C1 segment of cervical spinal cord (tissue), 14 donors: ENCODE measurements at regions not wholly inside any gene's neighbourhood (a gene's known extent, or its start where the extent isn't known, plus 50 kb on each side); places are given as distances from the start of the nearest gene placed in this dataset.
"Not testable (repeated sequence)": the region's sequence is repeated elsewhere in the genome, so short reads cannot be mapped to it uniquely, and the experiment has no call there.

Experiments
- DNase-seq, 14 donors: peaks; one replicate each; lab custom pipeline; 2025; lab: John Stamatoyannopoulos, UW

DNA sequence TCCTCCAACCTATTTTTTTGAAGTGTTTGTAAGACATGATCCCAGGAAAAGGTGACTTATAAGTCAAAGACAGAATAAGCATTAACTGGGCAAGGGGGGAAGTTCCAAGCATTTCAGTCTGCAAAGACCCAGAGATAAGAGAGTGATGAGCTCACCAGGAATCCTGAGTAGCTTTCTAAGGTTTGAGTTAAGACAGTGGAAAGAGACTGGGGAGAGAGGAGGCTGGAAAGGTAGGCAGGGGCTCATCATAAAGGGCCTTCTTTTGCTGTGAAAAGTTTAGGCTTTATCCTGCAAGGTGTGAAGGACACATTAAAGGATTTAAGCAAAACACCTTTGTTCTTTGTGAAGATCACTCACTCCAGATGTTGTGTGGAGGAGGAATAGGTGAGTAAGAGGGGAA lies 438.8 kb downstream of the CHL1 start:
- DNase-seq = no peak

DNA sequence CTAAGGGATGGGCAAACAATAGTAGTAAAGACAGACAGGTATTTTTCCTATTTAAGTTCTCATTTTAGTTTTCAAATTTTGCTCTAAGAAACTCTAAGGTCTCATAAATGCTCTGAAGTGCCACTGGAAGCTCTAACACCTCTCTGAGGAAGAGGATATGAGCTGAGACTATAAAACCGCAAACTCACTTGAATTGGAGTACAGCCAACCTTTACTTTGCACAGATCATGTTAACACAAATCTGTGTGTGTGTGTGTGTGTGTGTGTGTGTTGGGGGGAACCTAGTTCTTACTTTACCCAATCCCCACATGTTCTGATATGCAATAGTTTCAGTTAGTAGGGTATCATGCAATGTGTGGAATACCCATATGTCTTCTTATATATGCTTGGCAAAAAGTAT lies 446.8 kb downstream of the CHL1 start:
- no peak for DNase-seq

DNA sequence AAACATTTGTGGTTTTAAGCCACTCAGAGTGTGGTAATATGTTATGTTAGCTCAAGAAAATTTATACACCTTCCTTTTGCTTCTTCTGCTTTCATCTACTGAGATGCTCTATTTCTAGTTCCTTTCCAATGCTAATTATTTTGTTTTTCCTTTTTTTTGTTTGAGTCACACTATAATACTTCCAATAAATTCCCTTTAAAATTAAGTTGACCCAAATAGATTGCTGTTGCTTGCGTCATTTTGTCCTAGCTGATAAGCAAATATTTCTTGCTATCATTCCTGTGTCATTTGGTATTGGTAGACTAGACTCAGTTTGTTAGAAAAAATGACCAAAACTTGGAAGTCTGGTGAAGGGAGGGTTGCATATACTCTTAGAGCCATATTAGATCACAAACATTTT lies 437.0 kb upstream of the CNTN6 start:
- no peak for DNase-seq

DNA sequence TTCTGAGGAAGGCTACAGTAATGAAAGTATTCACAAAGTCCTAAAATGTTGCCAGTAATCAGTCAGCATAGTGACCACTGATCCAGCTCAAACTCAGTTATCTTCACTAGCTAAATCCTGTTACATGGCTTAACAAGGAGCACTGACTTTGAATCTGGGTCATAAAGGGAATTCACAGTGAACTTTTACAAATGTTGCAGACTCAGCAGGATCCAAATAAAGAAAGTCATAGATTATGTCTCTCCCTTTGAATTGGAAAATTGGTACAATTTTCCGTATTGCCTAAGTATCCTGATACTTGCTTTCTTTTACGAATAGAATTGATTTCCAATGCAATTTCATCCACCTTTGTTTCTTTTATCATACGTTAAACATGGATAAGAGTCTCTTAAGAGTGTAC lies 431.5 kb upstream of the CNTN6 start:
- DNase-seq = no peak

DNA sequence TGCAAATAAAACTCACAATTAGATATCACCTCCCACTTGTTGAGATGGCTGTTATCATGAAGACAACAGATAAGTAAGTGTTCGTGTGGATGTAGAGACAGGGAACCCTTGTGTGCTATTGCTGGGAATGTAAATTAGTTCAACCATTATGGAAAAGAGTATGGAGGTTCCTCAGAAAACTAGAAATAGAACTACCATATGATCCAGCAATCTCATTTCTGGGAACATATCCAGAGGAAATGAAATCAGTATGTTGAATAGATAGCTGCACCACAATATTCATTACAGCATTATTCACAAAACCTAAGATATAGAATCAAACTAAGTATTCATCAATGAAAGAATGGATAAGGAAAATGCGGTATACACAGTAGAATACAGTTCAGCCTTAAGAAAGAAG lies 418.7 kb upstream of the CNTN6 start:
- DNase-seq = no peak

DNA sequence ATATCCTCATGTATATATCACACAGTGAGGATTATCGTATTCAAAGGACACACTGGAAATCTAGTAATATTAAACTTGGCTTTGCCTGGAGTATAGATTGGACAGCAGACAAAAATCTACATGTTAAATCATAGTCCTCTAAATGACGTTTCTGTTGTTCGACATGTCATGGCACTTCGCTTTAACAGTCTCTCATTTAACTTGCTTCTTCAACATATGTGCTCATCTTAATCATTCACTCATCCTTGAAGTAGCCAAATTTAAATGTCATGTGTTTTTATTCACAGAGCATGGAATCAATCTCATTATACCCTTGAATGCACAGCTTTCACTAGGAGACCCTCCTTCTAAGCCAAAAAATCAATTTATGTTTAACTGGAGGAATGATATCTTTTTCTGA lies 417.0 kb upstream of the CNTN6 start:
- no peak for DNase-seq

DNA sequence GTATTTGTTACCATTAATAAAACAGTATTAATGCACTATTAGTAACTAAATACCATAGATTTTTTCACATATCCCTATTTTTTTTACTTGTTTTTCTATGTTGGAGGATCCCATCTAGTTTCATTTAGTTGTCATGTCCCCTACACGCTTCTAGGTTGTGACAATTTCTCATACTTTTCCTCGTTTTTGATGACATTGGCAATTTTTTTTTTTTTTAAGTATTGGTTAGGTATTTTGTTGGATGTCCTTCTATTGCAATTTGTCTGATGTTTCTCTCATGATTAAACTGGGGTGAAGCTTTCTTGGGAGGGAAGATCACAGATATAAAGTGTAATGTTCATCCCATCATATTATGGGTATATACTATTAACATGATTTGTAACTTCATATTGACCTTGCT lies 409.1 kb upstream of the CNTN6 start:
- no peak for DNase-seq

DNA sequence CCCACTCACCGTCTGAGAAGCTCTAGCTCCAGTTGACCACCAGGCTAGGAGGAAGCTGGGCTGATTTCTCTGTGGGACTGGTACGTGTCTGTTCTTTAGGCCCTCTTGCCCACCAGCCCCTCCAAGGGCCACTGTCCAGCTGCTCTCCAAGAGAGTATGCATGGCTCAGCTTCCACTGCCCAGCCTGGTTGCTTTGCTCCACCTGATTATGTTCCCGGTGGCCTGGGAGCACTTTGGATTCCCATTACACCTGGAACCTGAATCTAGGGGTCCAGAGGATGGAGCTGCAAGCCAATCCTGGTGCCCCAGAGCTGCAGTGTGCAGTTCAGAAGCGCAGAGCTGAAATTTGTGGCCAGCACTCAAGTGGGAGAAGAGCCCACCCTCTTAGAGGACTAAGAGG lies 402.1 kb upstream of the CNTN6 start:
- no peak for DNase-seq

DNA sequence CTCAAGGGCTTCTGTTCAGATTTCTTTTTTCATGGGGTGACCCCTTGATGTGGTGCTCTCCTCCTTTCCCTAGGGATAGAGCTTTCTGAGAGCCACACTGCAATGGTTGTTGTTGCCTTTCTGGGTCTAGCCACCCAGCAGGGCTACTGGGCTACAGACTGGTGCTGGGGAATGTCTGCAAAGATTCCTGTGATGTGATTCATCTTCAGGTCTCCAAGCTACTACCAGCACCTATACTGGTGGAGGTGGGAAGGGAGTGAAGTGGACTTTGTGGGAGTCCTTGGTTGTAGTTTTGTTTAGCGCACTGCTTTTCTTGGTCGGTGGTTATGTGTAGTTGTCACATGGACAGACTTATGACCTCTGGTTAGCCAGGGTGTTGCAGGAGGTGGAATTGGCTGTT lies 392.3 kb upstream of the CNTN6 start:
- no peak for DNase-seq

DNA sequence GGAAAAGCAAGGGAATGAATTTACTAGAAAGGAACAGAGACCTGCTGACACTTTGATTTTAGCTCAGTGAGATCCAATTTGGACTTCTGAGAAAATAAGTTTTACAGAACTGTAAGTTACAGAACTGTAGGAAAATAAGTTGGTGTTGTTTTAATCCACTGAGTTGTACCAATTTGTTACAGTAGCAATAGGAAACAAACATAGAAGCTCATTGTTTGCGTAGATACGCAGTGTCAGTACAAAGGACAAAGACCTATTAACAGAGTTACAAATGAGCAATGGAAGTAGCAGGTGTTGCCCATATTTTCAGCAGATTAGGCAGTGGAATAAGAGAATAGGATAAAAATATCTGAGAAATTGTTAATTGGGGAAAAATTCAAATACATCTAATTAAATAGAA lies 385.8 kb upstream of the CNTN6 start:
- no peak for DNase-seq

DNA sequence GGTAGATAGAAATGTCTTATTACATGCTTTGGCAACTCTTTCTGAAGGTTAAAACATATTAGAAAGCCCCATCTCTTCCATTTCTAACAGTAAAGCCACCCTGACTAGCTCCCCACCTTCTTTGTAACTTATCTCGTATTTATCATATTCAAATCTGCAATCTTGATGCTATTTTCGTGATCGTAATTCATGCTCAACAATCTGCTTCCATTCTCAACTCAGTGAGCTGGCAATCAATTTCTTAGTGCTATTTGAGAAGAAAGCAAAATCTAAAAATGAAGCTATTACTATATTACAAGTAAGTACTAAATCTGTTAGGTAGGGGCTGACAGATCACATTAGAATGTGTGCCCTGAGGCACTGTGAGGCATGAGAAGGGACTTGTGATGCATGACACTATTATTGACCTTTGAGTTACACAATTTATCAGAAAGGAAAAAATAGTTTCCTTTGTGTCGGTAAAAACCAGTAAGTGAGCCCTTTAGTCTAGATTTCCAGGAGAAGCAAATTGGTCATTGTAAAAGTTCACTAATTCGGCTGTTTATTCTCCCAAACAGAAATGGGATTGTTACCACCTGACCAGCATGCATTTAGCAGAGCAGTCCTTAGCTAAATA lies 379.7 kb upstream of the CNTN6 start:
- no peak for DNase-seq

DNA sequence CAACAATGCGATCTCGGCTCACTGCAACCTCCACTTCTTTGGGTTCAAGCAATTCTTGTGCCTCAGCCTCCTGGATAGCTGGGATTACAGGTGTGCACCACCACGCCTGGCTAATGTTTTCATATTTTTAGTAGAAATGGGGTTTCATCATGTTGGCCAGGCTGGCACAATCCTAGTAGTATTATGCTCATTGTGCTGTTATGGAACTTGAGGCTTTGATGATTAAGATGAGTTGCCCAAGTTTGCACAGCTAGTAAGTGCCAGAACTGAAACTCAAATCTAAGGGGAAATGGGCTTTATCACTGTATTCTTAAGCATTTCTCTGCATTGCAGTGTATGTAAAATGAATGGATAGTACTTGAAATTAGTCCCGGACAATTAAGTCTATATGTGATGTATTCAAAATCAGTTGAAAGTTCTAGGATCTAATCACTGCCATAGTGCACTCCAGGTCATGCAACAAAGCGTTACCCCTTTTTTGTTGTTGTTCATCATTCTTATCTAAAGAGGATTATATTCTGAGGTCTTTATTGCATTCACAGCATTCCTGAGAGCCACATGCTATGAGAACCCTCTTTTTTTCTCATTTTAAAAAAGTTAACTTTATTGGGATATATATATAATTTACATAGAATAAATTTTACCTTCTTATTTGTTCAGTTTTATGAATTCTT lies 378.7 kb upstream of the CNTN6 start:
- DNase-seq = no peak

DNA sequence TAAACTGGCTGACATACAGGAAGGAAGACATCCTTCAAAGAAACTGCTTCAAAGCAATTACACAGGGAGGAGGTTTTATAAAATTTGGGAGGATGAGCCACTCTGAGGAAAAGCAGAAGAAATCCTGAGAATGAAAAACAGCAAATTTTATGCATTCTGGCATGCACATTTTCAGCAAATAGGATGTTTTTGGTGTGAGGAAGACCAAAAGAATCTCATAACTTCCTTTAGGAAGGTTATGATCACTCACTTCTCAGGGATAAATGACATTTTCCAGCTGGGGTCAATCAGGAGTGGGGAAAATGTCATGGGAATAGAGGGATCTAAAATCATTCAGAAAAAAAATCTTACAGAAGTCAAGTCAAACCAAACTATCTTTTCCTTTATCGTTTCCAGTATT lies 371.7 kb upstream of the CNTN6 start:
- no peak for DNase-seq

DNA sequence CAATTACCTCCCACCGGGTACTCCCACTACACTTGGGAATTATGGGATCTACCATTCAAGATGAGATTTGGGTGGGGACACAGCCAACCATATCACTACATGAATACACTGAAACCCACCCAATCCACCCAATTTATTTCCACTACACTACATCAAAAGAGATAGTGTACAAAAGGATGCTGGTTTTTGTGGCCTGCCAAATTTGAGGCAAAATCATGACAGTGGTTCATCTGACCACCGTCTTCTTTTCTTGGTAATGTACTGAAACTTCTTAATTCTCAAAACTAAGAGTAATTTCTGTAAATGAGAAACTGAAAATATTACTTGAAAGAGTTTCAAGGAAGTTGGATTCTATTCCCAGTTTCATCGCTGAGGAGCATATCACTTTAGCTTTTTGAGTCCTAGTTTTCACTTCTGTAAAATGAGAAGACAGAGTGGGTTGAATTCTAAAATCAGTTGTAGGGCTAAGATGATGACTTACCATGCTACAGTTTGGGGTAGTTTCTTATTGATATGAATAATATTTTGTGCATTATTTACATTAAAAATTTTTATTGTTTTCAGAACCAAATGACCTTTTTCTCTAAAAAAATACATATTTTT lies 360.4 kb upstream of the CNTN6 start:
- DNase-seq = no peak

DNA sequence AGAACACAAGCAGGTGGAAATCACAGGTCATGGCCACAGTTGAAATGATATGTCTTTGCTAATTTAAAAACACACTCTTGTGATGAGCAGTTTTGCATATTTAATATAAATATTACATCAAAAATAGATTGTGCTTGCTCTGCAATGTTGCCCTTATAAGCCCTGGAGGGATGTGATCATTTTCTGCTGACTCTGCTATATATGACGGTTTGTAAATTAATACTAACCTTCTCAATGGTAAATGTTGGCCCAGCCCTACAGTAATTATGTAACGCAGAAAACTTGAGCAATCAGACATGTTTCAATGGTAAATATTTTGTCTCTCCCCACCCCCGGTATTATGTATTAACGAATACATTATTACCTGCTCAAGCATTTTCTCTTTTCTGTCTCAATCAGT lies 359.5 kb upstream of the CNTN6 start:
- DNase-seq = no peak

DNA sequence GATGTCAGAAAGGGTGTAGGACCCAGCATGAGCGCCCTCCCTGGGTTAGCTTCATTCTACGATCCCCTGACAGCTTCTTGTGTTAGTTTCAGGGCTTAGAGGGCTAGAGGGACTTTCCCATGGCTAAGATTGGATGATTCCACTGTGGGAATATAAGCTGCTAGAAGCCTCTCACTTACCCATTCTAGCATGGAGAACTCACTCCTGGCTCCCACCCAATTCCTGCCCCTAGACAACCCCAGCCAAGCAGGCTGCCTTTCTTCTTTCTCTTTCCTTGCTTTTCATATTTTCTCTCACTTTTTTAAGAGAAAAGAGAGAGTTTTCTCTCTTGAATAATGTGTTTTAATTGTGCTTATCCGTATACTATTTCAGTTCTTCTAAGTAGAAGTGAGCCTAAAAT lies 335.1 kb upstream of the CNTN6 start:
- DNase-seq = no peak

DNA sequence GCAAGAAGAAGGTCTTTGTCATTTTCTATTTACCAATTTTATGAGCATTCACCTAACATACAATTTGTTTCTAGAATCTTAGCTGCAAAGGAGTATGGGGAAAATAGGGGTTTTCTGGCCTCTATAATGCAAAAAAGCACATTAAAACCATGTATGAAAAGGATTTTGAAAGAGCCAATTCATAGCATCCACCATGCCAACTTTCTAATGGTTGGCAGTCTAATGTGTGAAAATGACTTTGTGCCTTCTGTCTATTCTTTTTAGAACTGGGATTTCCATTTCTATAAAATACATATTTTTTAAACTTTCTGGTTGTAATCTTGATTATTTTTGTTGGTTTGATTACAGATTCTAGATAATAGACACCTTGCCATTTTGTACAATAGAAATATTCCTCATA lies 333.7 kb upstream of the CNTN6 start:
- DNase-seq = no peak

DNA sequence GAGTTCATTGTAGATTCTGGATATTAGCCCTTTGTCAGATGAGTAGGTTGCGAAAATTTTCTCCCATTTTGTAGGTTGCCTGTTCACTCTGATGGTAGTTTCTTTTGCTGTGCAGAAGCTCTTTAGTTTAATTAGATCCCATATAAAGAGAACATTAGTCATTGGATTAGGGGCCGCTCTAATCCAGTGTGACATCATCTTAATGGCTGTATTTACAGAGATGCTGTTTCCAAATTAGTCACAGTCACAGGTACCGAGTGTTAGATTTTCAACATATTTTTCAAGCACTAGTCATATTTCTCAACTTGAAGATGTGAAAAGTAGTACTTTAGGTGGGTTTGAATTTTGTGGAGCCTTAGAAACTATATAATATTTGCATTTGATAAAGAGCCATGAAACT lies 319.4 kb upstream of the CNTN6 start:
- DNase-seq = not testable (repeated sequence)

DNA sequence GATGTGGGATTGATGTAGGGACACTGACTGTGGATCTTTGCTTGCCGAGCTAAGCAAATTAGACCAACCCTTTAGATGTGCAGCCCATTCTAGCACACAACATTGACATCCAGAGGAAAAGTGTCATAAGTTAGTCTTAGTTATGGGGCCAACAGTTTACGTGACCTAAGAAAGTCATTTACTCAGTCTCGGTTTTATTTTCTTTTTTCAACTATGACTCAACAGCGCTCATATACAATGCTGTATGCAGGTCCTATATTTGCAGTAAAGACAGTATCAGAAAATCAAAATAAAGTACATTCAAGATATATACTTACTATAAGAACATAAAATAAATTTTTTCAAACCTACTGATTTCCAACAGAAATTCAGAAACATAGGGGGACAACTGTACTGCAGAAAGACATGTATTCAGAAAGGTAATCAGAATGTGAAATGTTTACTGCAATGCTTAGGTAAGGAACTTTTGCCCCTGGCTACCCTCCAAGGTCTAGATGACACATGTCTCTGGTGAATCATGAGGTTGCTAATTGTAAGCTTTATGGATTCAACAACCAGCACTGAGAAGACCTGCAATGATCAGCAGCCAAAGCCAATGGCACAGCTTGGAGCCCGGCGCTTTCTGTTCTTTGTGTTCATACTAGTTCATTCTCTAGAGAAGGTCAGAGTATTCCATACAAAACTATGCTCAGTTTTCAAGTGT lies 317.5 kb upstream of the CNTN6 start:
- no peak for DNase-seq

DNA sequence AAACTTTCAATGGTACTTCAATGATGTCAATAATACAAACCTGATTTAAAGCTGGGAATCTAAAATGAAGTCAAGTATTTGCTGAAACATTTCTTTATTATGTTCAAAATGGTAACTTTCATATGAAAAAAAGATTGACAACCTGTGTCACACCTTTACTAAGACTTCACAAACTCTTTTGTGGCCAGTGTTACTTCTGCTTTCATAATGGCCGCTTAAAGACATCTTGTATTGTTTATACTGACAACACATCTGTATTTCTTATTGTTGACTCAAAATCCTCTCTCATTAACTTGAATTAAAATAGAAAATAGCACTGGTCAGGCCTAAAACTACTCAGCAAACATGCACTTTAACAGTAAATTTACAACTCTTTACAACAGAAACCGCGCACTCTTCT lies 312.3 kb upstream of the CNTN6 start:
- no peak for DNase-seq

DNA sequence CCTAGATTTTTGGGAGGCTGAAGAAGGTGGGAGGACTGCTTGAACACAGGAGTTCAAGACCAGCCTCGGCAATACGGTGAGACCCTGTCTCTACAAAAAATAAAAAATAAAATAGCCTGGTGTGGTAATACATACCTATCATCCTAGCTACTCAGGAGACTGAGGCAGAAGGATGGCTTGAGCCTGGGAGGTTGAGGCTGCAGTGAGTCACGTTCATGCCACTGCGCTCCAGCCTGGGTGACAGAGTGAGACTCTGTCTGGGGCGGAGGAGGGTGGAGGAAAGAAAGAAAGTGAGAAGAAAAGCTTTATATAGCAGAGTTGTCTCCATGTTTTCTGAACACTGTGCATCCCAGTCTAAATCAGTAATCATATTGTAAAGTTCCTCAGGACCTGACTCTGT lies 301.4 kb upstream of the CNTN6 start:
- no peak for DNase-seq

DNA sequence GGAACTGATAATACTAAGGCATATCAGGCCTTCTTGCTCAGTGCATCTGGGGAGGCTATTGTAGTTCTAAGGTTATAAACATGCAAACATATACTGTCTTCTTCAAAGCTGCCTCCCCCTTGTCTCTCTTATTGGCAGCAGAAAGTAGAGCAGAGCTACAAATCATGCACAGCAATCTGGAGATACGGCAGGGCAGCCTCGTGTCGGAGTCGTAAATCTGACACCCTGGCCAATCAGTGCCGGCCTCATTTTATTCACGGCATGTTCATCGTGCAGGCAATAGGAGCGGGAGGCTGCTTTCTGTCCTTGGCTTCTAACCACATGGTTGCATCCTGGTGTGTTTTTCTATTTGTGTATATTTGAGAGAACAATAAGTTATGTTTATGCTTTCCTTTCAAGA lies 300.2 kb upstream of the CNTN6 start:
- DNase-seq = no peak

DNA sequence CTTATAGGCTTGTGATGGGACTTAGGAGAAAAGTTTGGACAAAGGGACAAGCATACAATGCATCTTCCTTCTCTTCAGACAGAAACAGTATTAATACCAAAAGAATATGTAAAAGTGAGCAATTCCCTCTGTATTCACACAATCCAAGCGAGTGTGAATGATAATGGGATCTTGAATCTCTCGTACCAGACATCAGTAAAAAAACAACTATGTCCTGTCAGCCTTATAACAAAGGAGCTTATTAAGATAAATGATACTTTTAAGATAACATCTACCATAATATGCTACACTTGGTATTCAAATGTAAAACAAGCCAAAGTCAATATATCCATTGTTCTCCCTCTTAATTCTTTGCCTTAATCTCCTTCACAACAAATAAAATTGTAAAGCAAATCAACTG lies 288.6 kb upstream of the CNTN6 start:
- DNase-seq = no peak
